Loucy (cell line): ENCODE measurements at regions not wholly inside any gene's neighbourhood (a gene's known extent, or its start where the extent isn't known, plus 50 kb on each side); places are given as distances from the start of the nearest gene placed in this dataset.

ENCODE experiments used
- H2AFZ ChIP-seq: fragments of 200-600 bp; sonication (generic); 2 replicates; pipeline ENCODE4 v1.6.0; 2016; ENCODE audit warnings: antibody characterized with exemption, mild to moderate bottlenecking, low read length, moderate library complexity
- H3F3A ChIP-seq: fragments of 200-600 bp; 2 replicates; pipeline ENCODE4 v1.6.0; 2016; ENCODE audit warnings: antibody characterized with exemption, low read depth, mild to moderate bottlenecking
- H3K27me3 ChIP-seq: fragments of 200-600 bp; sonication (generic); 2 replicates; pipeline ENCODE4 v1.6.1; 2014; ENCODE audit warnings: low read length, mild to moderate bottlenecking; ENCODE audit not compliant: insufficient read depth, poor library complexity, severe bottlenecking
- H3K36me3 ChIP-seq: fragments of 200-600 bp; sonication (generic); 2 replicates; pipeline ENCODE4 v1.6.1; 2016; ENCODE audit warnings: low read length; ENCODE audit not compliant: insufficient read depth
- H3K4me1 ChIP-seq: fragments of 200-600 bp; sonication (generic); 2 replicates; pipeline ENCODE4 v1.5.1; 2014; ENCODE audit warnings: low read length, mild to moderate bottlenecking; ENCODE audit not compliant: insufficient read depth, poor library complexity, severe bottlenecking
- H3K4me2 ChIP-seq: fragments of 200-600 bp; sonication (generic); 2 replicates; pipeline ENCODE4 v1.6.0; 2014; ENCODE audit warnings: antibody characterized with exemption, low read length, low read depth, mild to moderate bottlenecking; ENCODE audit not compliant: poor library complexity, severe bottlenecking
- H3K4me3 ChIP-seq: fragments of 200-600 bp; sonication (generic); 2 replicates; pipeline ENCODE4 v1.5.1; 2014; ENCODE audit warnings: low read length, mild to moderate bottlenecking, mixed read lengths; ENCODE audit not compliant: poor library complexity, severe bottlenecking
- H3K79me2 ChIP-seq: fragments of 200-600 bp; sonication (generic); 2 replicates; pipeline ENCODE4 v1.6.1; 2014; ENCODE audit warnings: low read length; ENCODE audit not compliant: insufficient read depth
- H3K9ac ChIP-seq: fragments of 200-600 bp; sonication (generic); 2 replicates; pipeline ENCODE4 v1.6.0; 2014; ENCODE audit warnings: mild to moderate bottlenecking, low read depth, low read length, moderate library complexity; ENCODE audit not compliant: poor library complexity, severe bottlenecking
- H3K9me2 ChIP-seq: fragments of 200-600 bp; sonication (generic); replicated peaks from 2 replicates; pipeline ENCODE4 v1.6.1; 2016; ENCODE audit warnings: low read depth, low read length, mixed read lengths
- H3K9me3 ChIP-seq: fragments of 200-600 bp; sonication (generic); 2 replicates; pipeline ENCODE4 v1.6.1; 2014; ENCODE audit warnings: mild to moderate bottlenecking, antibody characterized with exemption, low read length, low read depth; ENCODE audit not compliant: insufficient read depth
- H4K20me1 ChIP-seq: fragments of 200-600 bp; sonication (generic); 2 replicates; pipeline ENCODE4 v1.6.0; 2014; ENCODE audit warnings: antibody characterized with exemption, low read length, mild to moderate bottlenecking; ENCODE audit not compliant: insufficient read depth, poor library complexity, severe bottlenecking
- CTCF ChIP-seq: fragments of 200-600 bp; sonication (generic); conservative IDR thresholded peaks from 2 replicates; pipeline ENCODE4 v1.5.1; 2014; ENCODE audit warnings: mild to moderate bottlenecking, antibody characterized with exemption, low read length
- EZH2phosphoT487 ChIP-seq: fragments of 200-600 bp; IDR thresholded peaks from 2 replicates; pipeline ENCODE4 v1.6.1; 2018; ENCODE audit warnings: antibody characterized with exemption, mild to moderate bottlenecking, moderate library complexity, borderline replicate concordance

GRCh38 chr2:150971910-150972309 is 289.8 kb downstream of the RBM43 start:
- H3K36me3 ChIP-seq: no peaks in the 10 kb centered on the region
- H3K4me2 ChIP-seq: no peak overlapping the region
- no peaks in the 10 kb centered on the region for H4K20me1 ChIP-seq
- H3K9me2 ChIP-seq: no peaks in the 10 kb centered on the region
- H3K9me3 ChIP-seq: no peaks in the 10 kb centered on the region
- no peaks in the 10 kb centered on the region for H3K4me1 ChIP-seq
- TF ChIP-seq EZH2phosphoT487 (no peak), CTCF (no peak)
- H3K4me3 ChIP-seq: no peak overlapping the region
- H3K9ac ChIP-seq: no peak overlapping the region
- no peak overlapping the region for H2AFZ ChIP-seq
- H3K79me2 ChIP-seq: no peaks in the 10 kb centered on the region
- H3F3A ChIP-seq: no peaks in the 10 kb centered on the region
- H3K27me3 ChIP-seq: no peaks in the 10 kb centered on the region

- Histone ChIP-seq H3K27me3 (no peaks in the 10 kb centered on the region), H3K36me3 (no peaks in the 10 kb centered on the region), H3K4me1 (peaks cover 5% of the 10 kb centered on the region), H3F3A (no peaks in the 10 kb centered on the region), H3K4me3 (no peak overlapping the region), H3K9ac (no peak overlapping the region), H2AFZ (no peak overlapping the region), H3K9me2 (no peaks in the 10 kb centered on the region), H4K20me1 (no peaks in the 10 kb centered on the region), H3K79me2 (no peaks in the 10 kb centered on the region), H3K9me3 (no peaks in the 10 kb centered on the region), H3K4me2 (no peak overlapping the region)
- TF ChIP-seq EZH2phosphoT487 (no peak), CTCF (no peak)
Observed at GRCh38 chr2:150963336-150963735, 298.3 kb downstream of the RBM43 start.

- no peaks in the 10 kb centered on the region for H3K27me3 ChIP-seq
- H3F3A ChIP-seq: no peaks in the 10 kb centered on the region
- H3K4me1 ChIP-seq: no peaks in the 10 kb centered on the region
- H3K4me3 ChIP-seq: no peak overlapping the region
- H3K79me2 ChIP-seq: no peaks in the 10 kb centered on the region
- H4K20me1 ChIP-seq: no peaks in the 10 kb centered on the region
- no peak overlapping the region for H3K9ac ChIP-seq
- no peak overlapping the region for H3K4me2 ChIP-seq
- no peaks in the 10 kb centered on the region for H3K36me3 ChIP-seq
- TF ChIP-seq CTCF (no peak), EZH2phosphoT487 (no peak)
- H3K9me2 ChIP-seq: no peaks in the 10 kb centered on the region
- H3K9me3 ChIP-seq: no peaks in the 10 kb centered on the region
- no peak overlapping the region for H2AFZ ChIP-seq
Observed at GRCh38 chr2:150955231-150955630, 306.4 kb downstream of the RBM43 start.
